Activated effector memory CD4-positive, alpha-beta T cell treated with Interleukin-2 at 50 U/mL for 16 hours (primary cell): ENCODE measurements at regions not wholly inside any gene's neighbourhood (a gene's known extent, or its start where the extent isn't known, plus 50 kb on each side); places are given as distances from the start of the nearest gene placed in this dataset.

Source experiments
- DNase-seq: peaks from one replicate; pipeline ENCODE4 v3.0.0-alpha.2; 2020

GRCh38 chr10:90635111-90635765, 222.6 kb downstream of the HTR7 start:
- DNase-seq = no peak

DNA sequence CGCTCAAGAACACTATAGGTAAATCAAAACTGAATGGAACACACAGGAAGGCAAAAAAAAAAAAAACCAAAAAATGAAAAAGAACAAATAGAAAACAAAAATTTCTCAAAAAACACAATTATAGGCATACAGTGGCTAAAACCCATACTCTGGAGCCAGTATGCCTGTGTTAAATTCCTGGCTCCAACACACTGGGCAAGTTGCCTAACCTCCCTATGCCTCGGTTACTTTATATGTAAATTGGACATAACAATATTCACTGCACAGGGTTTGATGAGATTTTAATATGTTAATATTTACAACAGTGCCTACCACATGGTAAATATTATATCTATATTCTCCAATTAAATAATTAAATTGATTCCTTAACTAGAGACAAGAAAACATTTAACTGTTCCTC, 217.1 kb downstream of the HTR7 start:
- DNase-seq = no peak

GRCh38 chr10:90641731-90642130, 216.1 kb downstream of the HTR7 start:
- no peak for DNase-seq

GRCh38 chr10:90642136-90642535, 215.7 kb downstream of the HTR7 start:
- no peak for DNase-seq

GRCh38 chr10:90642650-90643049, 215.2 kb downstream of the HTR7 start:
- DNase-seq = no peak

GRCh38 chr10:90644165-90644564, 213.7 kb downstream of the HTR7 start:
- no peak for DNase-seq

DNA sequence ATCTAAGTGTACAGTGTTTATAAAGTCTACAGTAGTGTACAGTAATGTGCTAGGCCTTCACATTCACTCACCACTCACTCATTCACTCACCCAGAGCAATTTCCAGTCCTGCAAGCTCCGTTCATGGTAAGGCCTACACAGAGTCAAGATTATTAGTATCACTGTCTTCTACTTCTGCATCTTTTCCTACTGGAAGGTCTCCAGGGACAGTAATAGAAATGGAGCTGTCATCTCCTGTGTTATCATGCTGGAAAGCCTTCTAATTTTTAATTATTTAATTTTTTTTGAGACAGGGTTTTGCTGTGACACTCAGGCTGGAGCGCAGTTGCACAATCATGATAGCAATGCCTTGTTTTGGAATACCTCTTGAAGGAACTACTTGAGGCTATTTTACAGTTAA, 207.0 kb downstream of the HTR7 start:
- DNase-seq = no peak

- no peak for DNase-seq
Measured at GRCh38 chr10:90652519-90652918, 205.3 kb downstream of the HTR7 start.

GRCh38 chr10:90658791-90659190, 199.0 kb downstream of the HTR7 start:
- no peak for DNase-seq

GRCh38 chr10:90665905-90666662, 191.8 kb downstream of the HTR7 start:
- no peak for DNase-seq

DNA sequence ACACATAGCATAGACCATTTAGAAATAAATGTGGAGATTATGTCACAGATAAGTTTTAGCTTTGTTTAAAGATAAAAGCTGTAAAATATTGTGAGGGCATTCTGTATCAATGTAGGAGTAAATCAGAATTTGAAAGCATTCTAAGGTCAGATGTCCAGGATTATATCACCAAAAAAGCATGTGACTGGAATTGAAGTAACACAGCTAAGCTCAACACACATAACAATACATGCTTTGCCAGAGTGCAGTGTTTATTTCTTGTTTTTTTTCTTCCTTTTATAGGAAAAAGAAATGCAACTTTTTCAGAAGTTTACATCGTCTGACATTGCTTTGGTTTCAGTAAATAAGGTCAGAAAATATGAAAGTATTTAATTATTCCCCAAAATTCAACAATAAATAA, 183.4 kb downstream of the HTR7 start:
- no peak for DNase-seq

GRCh38 chr10:90674928-90675327, 182.9 kb downstream of the HTR7 start:
- no peak for DNase-seq

DNA sequence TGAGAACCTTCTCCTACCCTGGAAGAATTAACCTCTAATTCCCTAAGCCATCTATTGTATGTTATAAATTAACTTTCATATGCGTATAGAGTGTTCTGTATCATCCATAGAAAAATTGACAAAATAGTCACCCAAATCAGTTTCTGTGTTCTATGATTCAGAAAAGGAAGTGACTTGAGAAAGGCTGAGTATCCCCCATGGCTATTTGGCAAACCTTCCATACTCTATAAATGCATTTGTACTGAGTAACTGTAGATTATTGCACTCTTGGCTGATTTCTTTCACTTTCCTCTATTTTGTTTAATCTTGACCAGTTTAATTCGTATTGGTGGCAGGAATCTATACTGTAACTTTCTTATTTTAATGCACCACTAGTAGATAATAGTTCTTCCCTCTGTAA, 182.2 kb downstream of the HTR7 start:
- no peak for DNase-seq
